Liver (tissue), 3 donors: ENCODE measurements at regions not wholly inside any gene's neighbourhood (a gene's known extent, or its start where the extent isn't known, plus 50 kb on each side); places are given as distances from the start of the nearest gene placed in this dataset.
"Not testable (repeated sequence)": the region's sequence is repeated elsewhere in the genome, so short reads cannot be mapped to it uniquely, and the experiment has no call there.

Source experiments
- FOXA1 ChIP-seq: IDR thresholded peaks from 2 replicates; pipeline ENCODE4 v1.6.1; 2016; ENCODE audit warnings: antibody characterized with exemption
- GABPA ChIP-seq, 2 donors: IDR thresholded peaks in 1 of 2; conservative IDR thresholded peaks in 1 of 2; 2 replicates each; pipeline ENCODE4 v1.6.1; 2016; ENCODE audit warnings: antibody characterized with exemption in 2 of 2, mild to moderate bottlenecking in 1 of 2, moderate library complexity in 1 of 2
- HNF4A ChIP-seq, 2 donors: conservative IDR thresholded peaks; 2 replicates each; pipeline ENCODE4 v1.6.1; 2016; ENCODE audit warnings: antibody characterized with exemption in 2 of 2, mild to moderate bottlenecking in 2 of 2
- JUND ChIP-seq, 2 donors: IDR thresholded peaks; 2 replicates each; pipeline ENCODE4 v1.6.1; 2016; ENCODE audit warnings: antibody characterized with exemption in 2 of 2
- RAD21 ChIP-seq, 2 donors: IDR thresholded peaks; 2 replicates each; pipeline ENCODE4 v1.6.1; 2016; ENCODE audit warnings: antibody characterized with exemption in 2 of 2, mild to moderate bottlenecking in 2 of 2
- SP1 ChIP-seq: IDR thresholded peaks from 2 replicates; pipeline ENCODE4 v1.6.1; 2018; ENCODE audit warnings: antibody characterized with exemption, mild to moderate bottlenecking
- YY1 ChIP-seq: IDR thresholded peaks from 2 replicates; pipeline ENCODE4 v1.6.1; 2016; ENCODE audit warnings: antibody characterized with exemption, mild to moderate bottlenecking
- TF ChIP-seq, protein P1 (sequence below): fragments of 150-350 bp; IDR thresholded peaks from 2 replicates; pipeline ENCODE4 v1.5.1; 2017; ENCODE audit warnings: improper control_type of control experiment, low read depth, low read length; ENCODE audit not compliant: missing input control
- TF ChIP-seq, protein P2 (sequence below): IDR thresholded peaks from 2 replicates; pipeline ENCODE4 v1.6.1; 2016; ENCODE audit warnings: antibody characterized with exemption, mild to moderate bottlenecking
- TF ChIP-seq, protein P3 (sequence below): IDR thresholded peaks from 2 replicates; pipeline ENCODE4 v1.6.1; 2016; ENCODE audit warnings: antibody characterized with exemption
- TF ChIP-seq, protein P4 (sequence below): IDR thresholded peaks from 2 replicates; pipeline ENCODE4 v1.6.1; 2016; ENCODE audit warnings: antibody characterized with exemption
- donor health status: healthy.
- donor health status: healthy.

DNA sequence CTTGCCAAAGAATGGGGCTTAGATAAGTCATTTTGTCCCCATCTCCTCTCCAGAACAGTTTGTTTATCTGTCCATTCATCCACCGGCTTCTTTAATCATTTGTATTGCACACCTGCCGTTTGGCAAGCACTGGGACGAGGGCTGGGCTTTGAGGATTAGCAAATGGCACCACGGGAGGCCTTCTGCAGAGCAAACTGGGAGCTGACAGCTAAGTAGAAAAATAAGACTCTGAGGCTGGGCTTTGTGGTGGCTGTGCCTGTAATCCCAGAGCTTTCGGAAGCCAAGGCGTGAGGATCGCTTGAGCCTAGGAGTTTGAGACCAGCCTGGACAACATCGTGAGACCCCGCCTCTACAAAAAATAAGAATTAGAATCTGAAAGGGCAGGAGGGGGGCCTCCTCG, 203.9 kb downstream of the NPIPB11 start:
- TF ChIP-seq, protein P1, sequence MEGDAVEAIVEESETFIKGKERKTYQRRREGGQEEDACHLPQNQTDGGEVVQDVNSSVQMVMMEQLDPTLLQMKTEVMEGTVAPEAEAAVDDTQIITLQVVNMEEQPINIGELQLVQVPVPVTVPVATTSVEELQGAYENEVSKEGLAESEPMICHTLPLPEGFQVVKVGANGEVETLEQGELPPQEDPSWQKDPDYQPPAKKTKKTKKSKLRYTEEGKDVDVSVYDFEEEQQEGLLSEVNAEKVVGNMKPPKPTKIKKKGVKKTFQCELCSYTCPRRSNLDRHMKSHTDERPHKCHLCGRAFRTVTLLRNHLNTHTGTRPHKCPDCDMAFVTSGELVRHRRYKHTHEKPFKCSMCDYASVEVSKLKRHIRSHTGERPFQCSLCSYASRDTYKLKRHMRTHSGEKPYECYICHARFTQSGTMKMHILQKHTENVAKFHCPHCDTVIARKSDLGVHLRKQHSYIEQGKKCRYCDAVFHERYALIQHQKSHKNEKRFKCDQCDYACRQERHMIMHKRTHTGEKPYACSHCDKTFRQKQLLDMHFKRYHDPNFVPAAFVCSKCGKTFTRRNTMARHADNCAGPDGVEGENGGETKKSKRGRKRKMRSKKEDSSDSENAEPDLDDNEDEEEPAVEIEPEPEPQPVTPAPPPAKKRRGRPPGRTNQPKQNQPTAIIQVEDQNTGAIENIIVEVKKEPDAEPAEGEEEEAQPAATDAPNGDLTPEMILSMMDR = not testable (repeated sequence)
- not testable (repeated sequence) for TF ChIP-seq RAD21 (IDR thresholded peaks at IDR 0.05); HNF4A (conservative IDR thresholded peaks at IDR 0.05); GABPA (IDR thresholded peaks at IDR 0.05 in 1 of 2, conservative IDR thresholded peaks at IDR 0.05 in 1 of 2); JUND (IDR thresholded peaks at IDR 0.05); FOXA1; SP1
- peak; percentile 50 for TF ChIP-seq YY1
- TF ChIP-seq, protein P2, sequence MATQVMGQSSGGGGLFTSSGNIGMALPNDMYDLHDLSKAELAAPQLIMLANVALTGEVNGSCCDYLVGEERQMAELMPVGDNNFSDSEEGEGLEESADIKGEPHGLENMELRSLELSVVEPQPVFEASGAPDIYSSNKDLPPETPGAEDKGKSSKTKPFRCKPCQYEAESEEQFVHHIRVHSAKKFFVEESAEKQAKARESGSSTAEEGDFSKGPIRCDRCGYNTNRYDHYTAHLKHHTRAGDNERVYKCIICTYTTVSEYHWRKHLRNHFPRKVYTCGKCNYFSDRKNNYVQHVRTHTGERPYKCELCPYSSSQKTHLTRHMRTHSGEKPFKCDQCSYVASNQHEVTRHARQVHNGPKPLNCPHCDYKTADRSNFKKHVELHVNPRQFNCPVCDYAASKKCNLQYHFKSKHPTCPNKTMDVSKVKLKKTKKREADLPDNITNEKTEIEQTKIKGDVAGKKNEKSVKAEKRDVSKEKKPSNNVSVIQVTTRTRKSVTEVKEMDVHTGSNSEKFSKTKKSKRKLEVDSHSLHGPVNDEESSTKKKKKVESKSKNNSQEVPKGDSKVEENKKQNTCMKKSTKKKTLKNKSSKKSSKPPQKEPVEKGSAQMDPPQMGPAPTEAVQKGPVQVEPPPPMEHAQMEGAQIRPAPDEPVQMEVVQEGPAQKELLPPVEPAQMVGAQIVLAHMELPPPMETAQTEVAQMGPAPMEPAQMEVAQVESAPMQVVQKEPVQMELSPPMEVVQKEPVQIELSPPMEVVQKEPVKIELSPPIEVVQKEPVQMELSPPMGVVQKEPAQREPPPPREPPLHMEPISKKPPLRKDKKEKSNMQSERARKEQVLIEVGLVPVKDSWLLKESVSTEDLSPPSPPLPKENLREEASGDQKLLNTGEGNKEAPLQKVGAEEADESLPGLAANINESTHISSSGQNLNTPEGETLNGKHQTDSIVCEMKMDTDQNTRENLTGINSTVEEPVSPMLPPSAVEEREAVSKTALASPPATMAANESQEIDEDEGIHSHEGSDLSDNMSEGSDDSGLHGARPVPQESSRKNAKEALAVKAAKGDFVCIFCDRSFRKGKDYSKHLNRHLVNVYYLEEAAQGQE = not testable (repeated sequence)
- TF ChIP-seq, protein P3, sequence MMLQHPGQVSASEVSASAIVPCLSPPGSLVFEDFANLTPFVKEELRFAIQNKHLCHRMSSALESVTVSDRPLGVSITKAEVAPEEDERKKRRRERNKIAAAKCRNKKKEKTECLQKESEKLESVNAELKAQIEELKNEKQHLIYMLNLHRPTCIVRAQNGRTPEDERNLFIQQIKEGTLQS = not testable (repeated sequence)
- TF ChIP-seq, protein P4, sequence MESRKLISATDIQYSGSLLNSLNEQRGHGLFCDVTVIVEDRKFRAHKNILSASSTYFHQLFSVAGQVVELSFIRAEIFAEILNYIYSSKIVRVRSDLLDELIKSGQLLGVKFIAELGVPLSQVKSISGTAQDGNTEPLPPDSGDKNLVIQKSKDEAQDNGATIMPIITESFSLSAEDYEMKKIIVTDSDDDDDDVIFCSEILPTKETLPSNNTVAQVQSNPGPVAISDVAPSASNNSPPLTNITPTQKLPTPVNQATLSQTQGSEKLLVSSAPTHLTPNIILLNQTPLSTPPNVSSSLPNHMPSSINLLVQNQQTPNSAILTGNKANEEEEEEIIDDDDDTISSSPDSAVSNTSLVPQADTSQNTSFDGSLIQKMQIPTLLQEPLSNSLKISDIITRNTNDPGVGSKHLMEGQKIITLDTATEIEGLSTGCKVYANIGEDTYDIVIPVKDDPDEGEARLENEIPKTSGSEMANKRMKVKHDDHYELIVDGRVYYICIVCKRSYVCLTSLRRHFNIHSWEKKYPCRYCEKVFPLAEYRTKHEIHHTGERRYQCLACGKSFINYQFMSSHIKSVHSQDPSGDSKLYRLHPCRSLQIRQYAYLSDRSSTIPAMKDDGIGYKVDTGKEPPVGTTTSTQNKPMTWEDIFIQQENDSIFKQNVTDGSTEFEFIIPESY = not testable (repeated sequence)
